H9 (cell line): ENCODE measurements at regions not wholly inside any gene's neighbourhood (a gene's known extent, or its start where the extent isn't known, plus 50 kb on each side); places are given as distances from the start of the nearest gene placed in this dataset.

Experiments
- DNase-seq: peaks from one replicate; pipeline ENCODE4 v3.0.0-alpha.2; 2017
- H2AFZ ChIP-seq: one replicate; pipeline ENCODE4 v1.6.1; 2013; ENCODE audit warnings: mild to moderate bottlenecking, low read length, control low read depth, moderate library complexity
- H2AK5ac ChIP-seq: 2 replicates; pipeline ENCODE4 v1.6.1; 2013; ENCODE audit warnings: low read length, control low read depth, mixed read lengths; ENCODE audit not compliant: insufficient read length
- H2BK120ac ChIP-seq: one replicate; pipeline ENCODE4 v1.6.1; 2013; ENCODE audit warnings: low read depth, mild to moderate bottlenecking, low read length, control low read depth, inconsistent platforms; ENCODE audit not compliant: poor library complexity, severe bottlenecking
- H2BK12ac ChIP-seq: 2 replicates; pipeline ENCODE4 v1.6.1; 2013; ENCODE audit warnings: low read length, control low read depth, mixed read lengths, low read depth; ENCODE audit not compliant: insufficient read length
- H2BK15ac ChIP-seq: 2 replicates; pipeline ENCODE4 v1.6.1; 2013; ENCODE audit warnings: low read depth, low read length, control low read depth
- H2BK20ac ChIP-seq: one replicate; pipeline ENCODE4 v1.6.1; 2013; ENCODE audit warnings: low read depth, mild to moderate bottlenecking, low read length, control low read depth, inconsistent platforms; ENCODE audit not compliant: poor library complexity, severe bottlenecking
- H2BK5ac ChIP-seq: 2 replicates; pipeline ENCODE4 v1.6.1; 2013; ENCODE audit warnings: low read length, control low read depth, mixed read lengths; ENCODE audit not compliant: insufficient read length
- H3K14ac ChIP-seq: 2 replicates; pipeline ENCODE4 v1.6.1; 2013; ENCODE audit warnings: low read length, control low read depth; ENCODE audit not compliant: insufficient read depth
- H3K18ac ChIP-seq: 2 replicates; pipeline ENCODE4 v1.6.1; 2013; ENCODE audit warnings: low read depth, mild to moderate bottlenecking, mixed read lengths, low read length, control low read depth; ENCODE audit not compliant: insufficient read length
- H3K23ac ChIP-seq: 2 replicates; pipeline ENCODE4 v1.6.1; 2013; ENCODE audit warnings: low read length, control low read depth, mixed read lengths, low read depth; ENCODE audit not compliant: insufficient read length
- H3K23me2 ChIP-seq: 2 replicates; pipeline ENCODE4 v1.6.1; 2013; ENCODE audit warnings: low read depth, mild to moderate bottlenecking, mixed read lengths, low read length, control low read depth; ENCODE audit not compliant: insufficient read length, poor library complexity, severe bottlenecking
- H3K27ac ChIP-seq: 2 replicates; pipeline ENCODE4 v1.5.1; 2013; ENCODE audit warnings: low read length, control low read depth, mixed read lengths, low read depth; ENCODE audit not compliant: insufficient read length
- H3K27me3 ChIP-seq: 2 replicates; pipeline ENCODE4 v1.6.1; 2013; ENCODE audit warnings: low read length, control low read depth, inconsistent platforms; ENCODE audit not compliant: insufficient read depth
- H3K4ac ChIP-seq: 2 replicates; pipeline ENCODE4 v1.6.1; 2013; ENCODE audit warnings: low read depth, mild to moderate bottlenecking, control low read depth, inconsistent platforms, low read length, moderate library complexity
- H3K4me1 ChIP-seq: 2 replicates; pipeline ENCODE4 v1.6.1; 2013; ENCODE audit warnings: low read length, control low read depth, inconsistent platforms; ENCODE audit not compliant: insufficient read depth
- H3K4me2 ChIP-seq: 2 replicates; pipeline ENCODE4 v1.6.1; 2013; ENCODE audit warnings: low read length, control low read depth, mixed read lengths; ENCODE audit not compliant: insufficient read length, insufficient read depth
- H3K56ac ChIP-seq: 2 replicates; pipeline ENCODE4 v1.6.1; 2013; ENCODE audit warnings: low read depth, mild to moderate bottlenecking, mixed read lengths, low read length, control low read depth; ENCODE audit not compliant: insufficient read length
- H3K79me1 ChIP-seq: 2 replicates; pipeline ENCODE4 v1.6.1; 2013; ENCODE audit warnings: low read depth, mild to moderate bottlenecking, moderate library complexity, low read length, control low read depth, inconsistent platforms; ENCODE audit not compliant: insufficient read depth, poor library complexity, severe bottlenecking
- H3K79me2 ChIP-seq: 2 replicates; pipeline ENCODE4 v1.6.1; 2013; ENCODE audit warnings: low read length, control low read depth, inconsistent platforms; ENCODE audit not compliant: insufficient read depth
- H3K9ac ChIP-seq: 2 replicates; pipeline ENCODE4 v1.6.1; 2013; ENCODE audit warnings: low read length, control low read depth, mixed read lengths; ENCODE audit not compliant: insufficient read length; ENCODE audit errors: extremely low read depth
- H3K9me3 ChIP-seq: one replicate; pipeline ENCODE4 v1.6.1; 2013; ENCODE audit warnings: low read depth, low read length, inconsistent platforms; ENCODE audit not compliant: control insufficient read depth
- H3T11ph ChIP-seq: one replicate; pipeline ENCODE4 v1.6.1; 2013; ENCODE audit warnings: mild to moderate bottlenecking, low read length, control low read depth, inconsistent platforms
- H4K20me1 ChIP-seq: one replicate; pipeline ENCODE4 v1.6.1; 2013; ENCODE audit not compliant: control insufficient read depth, insufficient read length, insufficient read depth
- H4K5ac ChIP-seq: 2 replicates; pipeline ENCODE4 v1.6.1; 2013; ENCODE audit warnings: low read depth, mild to moderate bottlenecking, mixed read lengths, low read length, control low read depth; ENCODE audit not compliant: insufficient read length
- H4K8ac ChIP-seq: replicated peaks from 2 replicates; pipeline ENCODE4 v1.6.1; 2013; ENCODE audit warnings: low read length, control low read depth, mixed read lengths, low read depth; ENCODE audit not compliant: insufficient read length
- H4K91ac ChIP-seq: 2 replicates; pipeline ENCODE4 v1.6.1; 2013; ENCODE audit warnings: low read depth, mild to moderate bottlenecking, moderate library complexity, mixed read lengths, low read length, control low read depth; ENCODE audit not compliant: insufficient read length
- H3K27ac Mint-ChIP-seq, 3 experiments: 2 replicates in 2 of 3; 3 replicates in 1 of 3; pipeline ENCODE4 v1.8.0; 2020 to 2021; ENCODE audit warnings: mixed read lengths in 3 of 3, mild to moderate bottlenecking in 1 of 3, moderate library complexity in 1 of 3
- H3K27me3 Mint-ChIP-seq: 2 replicates; pipeline ENCODE4 v1.8.0; 2021; ENCODE audit warnings: low read depth, mild to moderate bottlenecking, moderate library complexity, mixed read lengths
- H3K36me3 Mint-ChIP-seq, 3 experiments: 2 replicates in 2 of 3; 3 replicates in 1 of 3; pipeline ENCODE4 v1.8.0; 2020 to 2021; ENCODE audit warnings: low read depth in 3 of 3, mixed read lengths in 3 of 3; ENCODE audit not compliant: insufficient read depth in 1 of 3
- H3K4me1 Mint-ChIP-seq, 2 experiments: 2 replicates each; pipeline ENCODE4 v1.8.0; 2020; ENCODE audit warnings: mixed read lengths in 2 of 2
- H3K4me3 Mint-ChIP-seq, 2 experiments: 2 replicates in 1 of 2; 3 replicates in 1 of 2; pipeline ENCODE4 v1.8.0; 2020 to 2021; ENCODE audit warnings: mild to moderate bottlenecking in 2 of 2, mixed read lengths in 2 of 2, moderate library complexity in 1 of 2
- H3K9me3 Mint-ChIP-seq, 2 experiments: 2 replicates in 1 of 2; 3 replicates in 1 of 2; pipeline ENCODE4 v1.8.0; 2020; ENCODE audit warnings: mild to moderate bottlenecking in 2 of 2, mixed read lengths in 2 of 2, moderate library complexity in 1 of 2
- CTCF ChIP-seq: fragments of 200-600 bp; sonication (generic); conservative IDR thresholded peaks from 3 replicates; pipeline ENCODE4 v1.8.0; 2021; ENCODE audit warnings: antibody characterized with exemption, mild to moderate bottlenecking
- WGBS: extraction: QIAGEN DNeasy Blood & Tissue Kit; methylation state at CpG from one replicate; pipeline ENCODE4 v1.1.7; 2013; ENCODE audit warnings: missing lambda C conversion rate, low lambda C conversion rate, mixed read lengths; ENCODE audit not compliant: insufficient read length; ENCODE audit errors: extremely low coverage; 5-methylcytosine and 5-hydroxymethylcytosine counted together

GRCh38 chr7:92976931-92977330 is 140.6 kb upstream of the CDK6 start:
- Mint-ChIP-seq H3K9me3 (peaks cover 11 to 16% of the 10 kb centered on the region in 2 experiments; a peak in 4 of 5 replicates), H3K27ac (no peak overlapping the region), H3K4me3 (no peak overlapping the region), H3K36me3 (peaks cover 0 to 8% (median 2%) of the 10 kb centered on the region in 3 experiments; a peak in 2 of 7 replicates), H3K4me1 (no peaks in the 10 kb centered on the region), H3K27me3 (no peaks in the 10 kb centered on the region; the same call in none of the 2 replicates)
- no peaks in the 10 kb centered on the region for H3K4me1 ChIP-seq
- no peak overlapping the region for H3K4me2 ChIP-seq
- no peak overlapping the region for H2BK15ac ChIP-seq
- H3K9ac ChIP-seq, result no peak overlapping the region
- H3K79me2 ChIP-seq, result no peaks in the 10 kb centered on the region
- H4K8ac ChIP-seq, result no peak overlapping the region
- no peak overlapping the region for H2AK5ac ChIP-seq
- H3K79me1 ChIP-seq, result no peaks in the 10 kb centered on the region
- H3K56ac ChIP-seq, result no peak overlapping the region
- H3K23me2 ChIP-seq, result no peaks in the 10 kb centered on the region
- H3K9me3 ChIP-seq, result no peaks in the 10 kb centered on the region
- no peak overlapping the region for H3K18ac ChIP-seq
- H2BK120ac ChIP-seq, result no peak overlapping the region
- DNase-seq, result no peak
- no peak overlapping the region for H3K4ac ChIP-seq
- no peak overlapping the region for H2BK20ac ChIP-seq
- no peak overlapping the region for H4K5ac ChIP-seq
- no peaks in the 10 kb centered on the region for H4K20me1 ChIP-seq
- H3K27me3 ChIP-seq, result no peaks in the 10 kb centered on the region
- H2AFZ ChIP-seq, result no peak overlapping the region
- no peak overlapping the region for H2BK5ac ChIP-seq
- H3K27ac ChIP-seq, result no peak overlapping the region
- no peak overlapping the region for H4K91ac ChIP-seq
- H3K23ac ChIP-seq, result no peak overlapping the region
- no peak overlapping the region for H3T11ph ChIP-seq
- TF ChIP-seq CTCF, result no peak
- no peak overlapping the region for H2BK12ac ChIP-seq
- no CpG with 5 or more reads among the region's 1 CpG for WGBS
- H3K14ac ChIP-seq, result no peak overlapping the region
